ENCODE measurements at regions not wholly inside any gene's neighbourhood (a gene's known extent, or its start where the extent isn't known, plus 50 kb on each side); places are given as distances from the start of the nearest gene placed in this dataset.
A peak's percentile ranks its signal among the peaks of the same experiment; 100 is the strongest.

DNA sequence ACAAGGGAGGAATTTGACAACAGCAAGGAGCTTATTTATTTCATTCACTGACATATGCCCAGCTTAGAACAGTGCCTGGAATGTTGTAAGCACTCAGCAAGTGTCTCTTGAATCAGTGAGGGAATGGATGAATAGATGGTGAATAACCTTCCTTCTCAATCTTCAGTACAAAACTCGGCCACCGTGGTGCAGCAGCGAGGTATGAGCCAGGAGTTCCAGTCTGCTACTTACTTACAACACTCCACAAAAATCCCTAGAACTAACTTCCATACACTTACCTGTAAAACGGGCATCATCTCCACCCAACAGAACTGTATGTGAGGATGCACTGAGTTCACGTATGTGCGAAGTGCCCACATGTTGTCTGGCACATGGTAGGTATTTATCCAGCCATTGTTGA, 237.4 kb downstream of the WDR11 start:
- H3K9me3 ChIP-seq = no peaks in the 10 kb centered on the region
- intact Hi-C loops (cut with DNase I) = no loop called here
- peaks cover 5 to 32% (median 15%) of the 10 kb centered on the region in 3 donors for H3K4me1 ChIP-seq
- peaks cover 0 to 9% (median 0%) of the 10 kb centered on the region in 4 donors for H3K27me3 ChIP-seq
- no peak overlapping the region for H3K4me3 ChIP-seq
- no peak for DNase-seq
- H3K36me3 ChIP-seq = no peaks in the 10 kb centered on the region
- 52 to 60% methylated on average over 6 of the region's 6 CpGs for WGBS, 2 donors
- TF ChIP-seq CTCF (IDR thresholded peaks at IDR 0.05) (peak in 2 of 6 experiments; percentile 16 to 46), POLR2A (IDR thresholded peaks at IDR 0.05) (no peak)
- no peak overlapping the region for H3K27ac ChIP-seq

DNA sequence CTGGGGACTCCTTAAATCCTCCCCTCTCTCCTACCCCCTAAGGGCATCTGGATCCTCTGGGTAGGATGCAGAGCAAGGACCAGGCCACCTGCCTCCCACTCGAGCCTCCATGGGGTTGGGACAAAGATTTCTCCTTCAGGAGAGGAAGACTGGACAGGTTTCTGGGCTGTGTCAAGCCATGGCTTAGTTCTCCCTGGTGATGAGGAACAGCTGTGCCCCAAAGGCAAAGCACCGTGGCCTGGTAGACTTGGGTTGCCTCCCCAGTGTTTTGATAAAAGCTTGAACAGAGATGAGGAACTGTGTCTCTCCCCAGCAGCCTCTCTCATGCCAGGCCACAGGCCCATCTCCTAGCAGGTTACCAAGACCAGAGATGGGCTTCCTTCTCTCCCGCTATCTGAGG, 238.3 kb downstream of the WDR11 start:
- DNase-seq = no peak
- H3K27ac ChIP-seq = no peak overlapping the region
- TF ChIP-seq CTCF (IDR thresholded peaks at IDR 0.05) = no peak
- no peak for TF ChIP-seq POLR2A (IDR thresholded peaks at IDR 0.05)
- no peaks in the 10 kb centered on the region for H3K9me3 ChIP-seq
- H3K36me3 ChIP-seq = no peaks in the 10 kb centered on the region
- no peak overlapping the region for H3K4me3 ChIP-seq
- H3K27me3 ChIP-seq = peaks cover 0 to 2% (median 0%) of the 10 kb centered on the region in 4 donors
- intact Hi-C loops (cut with DNase I) = no loop called here
- 50% methylated on average over 1 of the region's 3 CpGs; no CpG with 5 or more reads in 1 of the 2 donors for WGBS, 2 donors
- peaks cover 5 to 38% (median 15%) of the 10 kb centered on the region in 3 donors for H3K4me1 ChIP-seq

- Histone ChIP-seq H3K4me3 (no peak overlapping the region), H3K9me3 (no peaks in the 10 kb centered on the region), H3K27me3 (no peaks in the 10 kb centered on the region), H3K4me1 (peaks cover 5 to 41% (median 15%) of the 10 kb centered on the region in 3 donors), H3K36me3 (no peaks in the 10 kb centered on the region), H3K27ac (peak overlapping the region in 3 of 4 donors; percentile 59 to 79 (median 78))
- WGBS, 2 donors = 47 to 60% methylated on average over 5 of the region's 5 CpGs
- DNase-seq = no peak
- TF ChIP-seq CTCF (IDR thresholded peaks at IDR 0.05) = no peak
- TF ChIP-seq POLR2A (IDR thresholded peaks at IDR 0.05) = no peak
- intact Hi-C loops (cut with DNase I) = no loop called here
Observed at GRCh38 chr10:121091961-121092719, 241.0 kb downstream of the WDR11 start.

DNA sequence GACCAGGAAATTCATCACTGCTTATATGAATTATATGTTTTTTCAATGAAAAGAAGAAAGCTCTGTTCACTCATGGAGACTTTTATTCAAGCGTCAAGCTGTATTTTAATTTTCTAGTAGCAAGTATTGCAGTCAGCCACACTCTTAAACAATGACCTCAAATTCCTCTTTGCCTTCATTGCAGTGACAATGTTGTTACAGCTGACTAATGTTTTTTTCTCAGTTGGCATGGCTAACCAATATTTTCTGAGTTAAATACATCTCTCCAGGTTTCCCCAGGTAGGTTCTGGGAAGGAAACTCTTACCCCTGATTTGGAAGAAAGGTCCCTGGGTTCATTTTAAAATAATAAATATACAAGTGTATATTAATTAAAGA, 241.5 kb downstream of the WDR11 start:
- H3K36me3 ChIP-seq = no peaks in the 10 kb centered on the region
- H3K9me3 ChIP-seq = no peaks in the 10 kb centered on the region
- no peak for DNase-seq
- no peaks in the 10 kb centered on the region for H3K27me3 ChIP-seq
- TF ChIP-seq CTCF (IDR thresholded peaks at IDR 0.05) (no peak), POLR2A (IDR thresholded peaks at IDR 0.05) (no peak)
- WGBS, 2 donors = 53 to 76% methylated on average over 1 of the region's 1 CpG
- intact Hi-C loops (cut with DNase I) = no loop called here
- H3K4me1 ChIP-seq = peaks cover 5 to 41% (median 15%) of the 10 kb centered on the region in 3 donors
- no peak overlapping the region for H3K4me3 ChIP-seq
- H3K27ac ChIP-seq = peak overlapping the region in 3 of 4 donors; percentile 59 to 79 (median 78)

DNA sequence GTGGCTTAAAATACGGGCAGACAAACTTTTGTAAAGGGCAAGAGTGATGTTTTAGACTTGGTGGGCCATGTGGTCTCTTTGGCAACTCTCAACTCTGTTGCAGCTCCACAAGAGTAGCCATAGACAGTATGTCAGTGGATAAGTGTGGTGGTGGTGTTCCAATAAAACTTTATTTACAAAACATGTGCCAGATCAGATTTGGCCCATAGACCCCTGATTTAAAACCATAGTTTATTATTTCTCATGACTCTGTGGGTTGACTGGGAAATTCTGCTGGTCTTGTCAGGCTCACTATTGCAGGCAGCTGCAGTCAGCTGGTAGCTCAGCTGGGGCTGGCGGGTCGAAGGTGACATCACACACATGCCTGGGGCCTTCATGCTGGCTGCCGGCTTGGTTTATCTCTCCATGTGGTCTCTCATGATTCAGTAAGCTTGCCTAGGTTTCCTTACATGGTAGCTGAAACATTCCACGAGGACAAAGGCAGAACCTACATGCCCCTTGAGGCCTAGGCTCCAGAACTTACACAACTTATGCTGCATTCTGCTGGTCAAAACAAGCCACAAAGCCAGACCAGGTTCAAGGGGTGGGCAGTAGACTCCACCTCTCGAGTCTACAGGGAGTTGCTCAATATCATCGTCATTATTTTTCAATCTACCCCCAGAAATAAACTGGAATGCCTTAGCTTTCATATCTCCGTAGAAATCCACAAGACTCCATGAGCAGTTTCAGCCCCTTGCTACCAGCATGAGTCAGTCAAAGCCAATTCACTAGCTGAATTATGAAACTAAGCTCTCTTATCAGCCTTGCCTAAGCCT, 245.7 kb downstream of the WDR11 start:
- intact Hi-C loops (cut with DNase I) = no loop called here
- TF ChIP-seq POLR2A (IDR thresholded peaks at IDR 0.05) = no peak
- no peak overlapping the region for H3K4me3 ChIP-seq
- H3K4me1 ChIP-seq = peaks cover 5 to 27% (median 12%) of the 10 kb centered on the region in 3 donors
- no peaks in the 10 kb centered on the region for H3K9me3 ChIP-seq
- no peaks in the 10 kb centered on the region for H3K27me3 ChIP-seq
- no peaks in the 10 kb centered on the region for H3K36me3 ChIP-seq
- H3K27ac ChIP-seq = no peak overlapping the region
- no peak for DNase-seq
- WGBS, 2 donors = 60 to 69% methylated on average over 8 of the region's 8 CpGs
